Stimulated activated CD8-positive, alpha-beta memory T cell treated with anti-CD3 and anti-CD28 coated beads, Interleukin-4, amount 100 ng/mL, for 48 hours (primary cell): ENCODE measurements at regions not wholly inside any gene's neighbourhood (a gene's known extent, or its start where the extent isn't known, plus 50 kb on each side); places are given as distances from the start of the nearest gene placed in this dataset.

ENCODE experiments used
- DNase-seq: peaks from one replicate; pipeline ENCODE4 v3.0.0-alpha.2; 2020

DNA sequence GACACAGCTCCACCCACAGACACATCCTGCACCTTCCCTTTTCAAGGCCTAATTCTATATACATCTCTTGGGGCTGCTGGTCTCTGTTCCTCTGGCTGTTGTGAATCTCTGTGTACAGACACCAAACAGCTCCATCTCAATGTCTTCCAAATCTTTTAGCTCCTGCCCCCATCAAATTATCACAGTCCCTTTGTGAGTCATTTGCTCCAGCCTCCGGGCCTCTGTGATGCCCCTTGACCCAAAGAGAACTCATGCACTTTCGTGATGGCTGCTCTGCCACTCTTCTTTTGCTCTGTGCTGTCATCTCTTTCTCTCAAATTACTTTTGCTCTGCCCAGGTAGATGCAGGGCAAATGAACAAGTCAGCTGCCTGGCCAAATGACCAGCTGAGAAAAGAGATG is 369.0 kb upstream of the CDIN1 start:
- DNase-seq = no peak

DNA sequence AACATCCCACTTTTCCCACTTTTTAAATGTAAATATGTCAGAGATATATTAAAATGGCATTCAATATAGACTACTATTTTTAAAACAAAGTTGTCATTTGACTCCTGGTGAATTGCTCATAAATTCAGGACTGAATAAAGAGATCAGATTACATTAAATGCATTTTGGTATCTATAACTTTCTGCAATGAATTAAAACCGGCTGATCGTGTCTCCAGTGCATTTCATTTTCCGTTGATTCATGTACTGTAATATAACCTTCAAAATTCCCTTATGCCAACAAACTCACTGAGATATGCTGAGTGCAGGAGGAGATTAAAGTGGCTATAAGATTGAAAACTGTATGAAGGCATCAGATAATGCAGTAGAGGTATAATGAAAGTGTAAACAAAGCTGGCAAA is 361.1 kb upstream of the CDIN1 start:
- DNase-seq = no peak

DNA sequence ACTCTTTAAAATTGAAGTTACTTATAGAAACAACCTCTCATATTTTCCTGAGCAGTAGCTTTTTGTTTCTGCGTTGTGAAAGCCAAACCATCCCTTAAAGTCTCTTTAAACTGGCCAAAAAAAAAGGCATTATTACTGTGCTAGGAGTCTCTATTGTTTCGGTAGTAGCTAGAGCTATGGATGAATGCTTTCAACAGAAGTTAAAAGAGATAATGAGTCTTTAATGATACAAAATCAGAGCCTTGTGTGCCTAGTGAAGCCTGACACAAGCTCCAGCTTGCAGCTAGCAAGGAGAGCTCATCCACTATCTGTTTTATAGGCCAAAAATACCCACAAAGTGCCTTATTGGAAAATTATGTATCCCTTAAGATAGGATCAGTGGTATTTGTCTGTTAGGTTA is 360.4 kb upstream of the CDIN1 start:
- no peak for DNase-seq

DNA sequence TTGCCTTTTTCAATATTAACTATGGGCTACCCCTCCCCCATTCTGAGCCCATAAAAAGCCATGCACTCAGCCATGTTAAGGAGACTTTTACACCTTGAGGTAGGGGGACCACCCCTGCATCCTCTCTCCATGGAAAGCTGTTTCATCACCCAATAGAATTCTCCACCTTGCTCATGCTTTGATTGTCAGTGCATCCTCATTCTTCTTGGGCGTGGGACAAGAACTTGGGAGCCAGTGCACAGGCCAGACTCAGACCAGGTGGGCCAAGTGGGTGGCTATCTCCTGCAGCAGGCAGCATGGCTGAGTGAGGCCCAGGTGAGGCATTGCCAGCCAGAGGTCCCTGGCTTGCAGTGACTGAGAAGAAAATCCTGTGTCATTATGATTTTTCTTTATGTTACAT is 357.4 kb upstream of the CDIN1 start:
- DNase-seq = no peak

DNA sequence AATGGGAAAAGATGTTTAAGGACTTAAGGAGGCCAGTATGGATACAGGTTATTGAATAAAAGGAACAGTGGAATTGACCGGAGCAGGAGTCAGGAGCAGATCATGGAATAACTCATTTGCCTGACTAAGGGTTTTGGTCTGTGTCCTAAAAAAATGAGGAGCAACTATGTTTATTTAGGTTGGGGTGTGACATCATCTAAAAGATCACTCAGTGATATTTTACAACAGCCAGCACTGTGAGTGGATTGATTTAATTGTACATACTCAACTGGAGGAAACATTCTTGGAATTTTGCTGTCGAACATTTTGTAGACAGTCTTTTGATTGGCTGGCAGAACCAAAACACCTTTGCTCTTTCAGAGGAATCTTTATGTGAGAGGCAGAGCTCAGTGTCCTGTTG is 348.6 kb upstream of the CDIN1 start:
- no peak for DNase-seq

DNA sequence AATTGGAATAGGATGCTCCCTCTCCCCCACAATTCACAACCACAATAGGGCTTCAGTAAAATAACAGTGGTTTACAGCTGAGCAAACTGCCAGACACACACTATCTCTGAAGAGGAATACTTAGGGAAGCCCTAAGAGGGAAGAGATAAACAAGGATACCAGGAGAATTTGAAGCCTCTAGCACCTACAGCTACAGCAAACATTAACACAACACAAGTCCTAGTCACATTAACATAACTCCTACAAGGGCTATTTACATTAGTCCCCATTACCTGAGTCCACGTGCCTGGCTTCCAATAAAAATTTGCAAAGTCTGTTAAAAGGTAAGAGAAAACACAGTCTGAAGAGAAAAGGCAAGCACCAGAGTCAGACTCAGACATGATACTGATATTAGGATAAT is 346.9 kb upstream of the CDIN1 start:
- no peak for DNase-seq

DNA sequence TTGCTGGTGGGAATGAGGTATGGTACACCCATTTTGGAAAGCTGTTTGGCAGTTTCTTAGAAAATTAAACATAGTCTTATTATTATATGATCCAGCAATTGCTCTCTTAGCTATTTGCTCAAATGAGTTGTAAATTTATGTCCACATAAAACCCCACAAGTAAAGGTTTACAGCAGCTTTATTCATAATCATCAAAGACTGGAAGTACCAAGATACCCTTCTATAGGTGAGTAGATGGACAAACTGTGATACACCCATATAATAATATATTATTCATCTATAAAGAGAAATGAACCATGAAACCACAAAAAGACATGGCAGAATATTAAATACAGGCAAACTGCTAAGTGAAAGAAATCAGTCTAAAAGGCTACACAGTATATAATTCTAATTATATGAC is 344.7 kb upstream of the CDIN1 start:
- no peak for DNase-seq

DNA sequence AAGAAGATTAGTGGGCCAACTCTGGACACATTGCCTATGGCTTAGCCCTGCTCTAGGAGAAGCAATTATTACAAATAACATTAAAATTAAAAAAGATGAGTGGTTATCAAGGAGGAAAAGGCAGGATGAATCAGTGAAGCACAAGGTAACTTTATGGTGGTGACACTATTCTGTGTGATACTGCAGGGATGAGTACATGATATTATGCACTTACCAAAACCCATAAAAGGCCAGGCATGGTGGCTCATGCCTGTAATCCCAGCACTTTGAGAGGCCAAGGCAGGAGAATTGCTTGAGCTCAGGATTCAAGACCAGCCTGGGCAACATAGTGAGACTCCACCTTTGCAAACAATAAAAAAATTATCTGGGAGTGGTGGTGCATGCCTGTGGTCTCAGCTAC is 344.3 kb upstream of the CDIN1 start:
- no peak for DNase-seq

DNA sequence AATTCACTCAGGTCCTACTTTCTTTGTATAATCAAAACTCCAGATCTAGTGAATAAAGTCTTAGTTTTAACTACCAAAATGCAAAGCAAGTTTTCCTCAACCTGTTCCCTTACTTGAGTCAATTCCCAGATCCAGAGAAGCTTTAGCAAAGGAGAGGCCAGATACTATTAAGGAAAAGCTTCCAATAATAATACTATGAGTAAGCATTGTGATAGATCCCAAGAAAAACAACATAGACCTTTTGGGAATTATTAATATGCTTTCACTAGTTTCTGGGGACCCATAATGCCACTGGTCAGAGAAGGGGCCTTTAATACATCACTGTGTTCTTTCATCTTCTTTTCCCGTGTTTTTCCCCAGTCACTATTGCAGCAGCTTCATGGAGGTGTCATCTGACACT is 339.9 kb upstream of the CDIN1 start:
- no peak for DNase-seq

DNA sequence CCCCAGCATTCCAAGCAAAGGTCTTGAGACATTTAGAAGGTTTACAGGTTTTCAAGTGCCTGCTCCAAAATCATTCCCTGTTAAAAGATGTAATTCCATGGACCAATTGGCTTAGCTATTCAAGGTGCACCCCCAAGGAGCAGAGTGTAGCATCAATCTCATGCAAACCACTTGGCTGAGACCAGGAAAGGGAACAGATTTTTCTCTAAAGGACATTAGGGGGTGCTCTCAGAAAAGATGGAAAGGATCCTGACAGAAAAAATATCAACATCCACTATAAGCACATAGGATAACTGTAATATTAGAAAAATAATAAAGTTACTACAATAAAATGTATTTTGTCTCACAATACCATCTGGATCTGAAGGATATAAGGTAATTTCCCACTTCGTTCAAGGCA is 328.0 kb upstream of the CDIN1 start:
- no peak for DNase-seq

DNA sequence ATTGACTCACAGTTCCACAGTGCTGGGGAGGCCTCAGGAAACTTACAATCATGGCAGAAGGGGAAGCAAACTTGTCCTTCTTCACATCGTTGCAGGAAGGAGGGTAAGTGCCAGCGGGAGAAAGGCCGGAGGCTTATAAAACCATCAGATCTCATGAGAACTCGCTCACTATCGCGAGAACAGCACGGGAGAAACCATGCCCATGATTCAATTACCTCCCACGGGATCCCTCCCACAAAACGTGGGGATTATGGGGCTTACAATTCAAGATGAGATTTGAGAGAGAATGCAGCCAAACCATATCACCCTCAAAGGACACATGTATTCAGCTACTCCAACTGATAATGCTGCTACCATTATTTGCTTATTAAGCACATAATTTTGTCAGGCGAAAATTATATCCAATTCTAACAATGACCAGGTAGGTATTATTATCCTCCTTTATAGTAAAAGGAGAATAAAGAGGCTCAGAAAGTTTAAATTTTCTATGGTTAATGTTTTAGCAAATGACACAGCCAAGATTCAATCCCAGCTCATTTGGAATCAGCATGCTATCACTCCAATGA is 327.2 kb upstream of the CDIN1 start:
- no peak for DNase-seq

DNA sequence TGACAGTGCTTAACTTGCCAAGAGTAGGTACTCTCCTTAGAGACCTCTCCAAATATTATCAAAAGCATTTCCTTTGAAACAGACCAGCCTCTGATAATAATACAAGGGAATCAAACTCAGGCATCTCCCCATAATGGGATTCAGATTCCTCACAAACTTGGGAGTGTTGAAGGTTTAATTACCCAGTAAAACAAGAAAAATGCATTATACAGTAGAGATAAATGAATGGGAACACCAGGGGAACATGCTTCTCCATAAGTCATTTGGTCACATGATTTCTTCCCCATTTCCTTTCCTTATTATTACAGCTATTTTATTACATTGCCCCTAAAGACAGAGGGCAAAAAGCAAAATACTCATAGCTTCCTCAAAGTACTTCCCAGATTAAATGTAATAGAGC is 325.0 kb upstream of the CDIN1 start:
- DNase-seq = no peak

DNA sequence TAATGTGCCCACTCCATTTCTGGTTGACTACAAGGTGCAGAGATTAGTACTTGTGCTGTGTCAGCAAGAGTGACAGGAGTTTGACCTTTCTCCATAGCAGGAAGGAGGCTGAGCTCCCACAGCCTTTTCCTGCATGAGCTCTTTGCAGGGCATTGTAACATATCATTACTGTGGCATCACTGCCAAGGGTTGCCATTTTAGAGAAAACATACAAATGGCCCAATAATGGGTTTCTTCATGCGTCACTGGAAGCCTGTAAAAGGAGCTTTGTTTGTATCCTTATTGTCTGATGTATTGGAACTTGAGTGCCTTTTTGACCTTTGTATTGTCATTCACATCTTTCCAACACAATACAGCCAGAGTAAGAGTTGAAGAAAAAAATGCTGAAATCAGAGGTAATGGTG is 323.0 kb upstream of the CDIN1 start:
- DNase-seq = no peak

DNA sequence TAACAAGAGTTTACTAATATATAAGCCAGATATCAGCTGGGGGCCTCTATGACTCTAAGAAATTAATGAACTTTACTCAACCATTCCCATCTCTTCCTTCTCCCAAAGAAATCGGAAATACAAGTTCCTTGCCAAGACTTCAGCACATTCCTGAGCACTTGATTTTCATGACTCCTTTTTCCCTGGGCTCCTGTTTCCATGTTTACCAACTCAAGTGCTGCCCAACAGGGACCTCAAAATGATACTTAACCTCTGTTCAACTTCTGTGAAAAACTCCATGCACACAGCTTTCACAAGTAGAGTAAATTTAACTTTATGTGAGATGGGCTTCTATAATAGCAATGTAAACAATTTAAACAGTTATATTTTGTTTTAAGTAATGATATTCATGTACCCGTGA is 315.8 kb upstream of the CDIN1 start:
- DNase-seq = no peak

DNA sequence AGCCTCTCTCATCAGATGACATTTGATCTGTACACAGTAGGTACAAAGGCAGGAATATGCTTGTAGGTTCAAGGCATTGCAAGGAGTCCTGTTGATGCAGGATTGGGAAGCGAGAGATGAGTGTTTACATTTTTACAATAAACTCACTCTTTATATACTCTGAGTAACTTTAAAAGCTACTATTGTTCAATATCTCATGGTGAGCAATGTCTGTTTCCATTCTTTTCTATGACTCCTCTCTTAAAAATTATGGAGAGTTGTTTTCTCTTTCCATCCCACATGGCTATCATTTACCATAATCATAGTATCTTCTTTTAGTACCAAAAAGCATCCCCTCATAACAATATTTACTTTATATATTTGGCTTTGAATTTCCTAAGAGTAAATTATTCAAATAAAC is 314.0 kb upstream of the CDIN1 start:
- DNase-seq = no peak

DNA sequence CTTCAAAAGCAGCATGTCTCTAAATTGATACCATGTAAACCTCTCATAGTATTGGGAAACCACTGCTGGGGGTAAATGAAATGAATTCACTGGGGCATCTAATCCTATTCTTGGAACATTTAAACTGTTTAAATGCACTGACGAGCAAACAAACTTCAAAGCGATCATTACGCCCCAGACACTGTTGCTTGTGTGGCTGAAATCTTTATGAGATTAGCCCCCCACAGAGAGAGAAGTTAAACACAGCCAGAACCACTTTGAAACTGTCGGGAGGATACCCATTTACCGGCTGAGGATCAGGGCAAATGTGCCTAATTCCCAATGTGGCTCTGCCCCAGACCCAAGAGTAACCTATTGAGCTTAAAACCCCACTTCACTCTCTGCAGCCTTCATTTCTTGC is 308.4 kb upstream of the CDIN1 start:
- no peak for DNase-seq

DNA sequence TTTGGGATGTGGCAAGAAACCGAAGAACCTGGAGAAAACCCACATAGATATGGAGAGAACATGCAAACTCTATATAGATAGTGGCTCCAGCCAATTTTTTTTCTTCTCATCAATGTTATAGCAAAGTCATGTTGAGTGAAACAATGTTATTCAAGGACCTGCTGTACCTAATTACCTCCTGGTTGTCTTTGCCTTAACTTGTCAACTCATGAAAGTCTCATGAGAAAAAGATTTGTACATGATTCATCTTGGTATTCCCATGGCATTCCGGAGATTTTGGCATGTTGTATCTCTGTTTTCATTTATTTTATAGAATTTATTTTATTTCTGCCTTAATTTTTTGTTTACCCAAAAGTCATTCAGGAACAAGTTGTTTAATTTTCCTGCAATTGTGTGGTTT is 303.8 kb upstream of the CDIN1 start:
- DNase-seq = no peak

DNA sequence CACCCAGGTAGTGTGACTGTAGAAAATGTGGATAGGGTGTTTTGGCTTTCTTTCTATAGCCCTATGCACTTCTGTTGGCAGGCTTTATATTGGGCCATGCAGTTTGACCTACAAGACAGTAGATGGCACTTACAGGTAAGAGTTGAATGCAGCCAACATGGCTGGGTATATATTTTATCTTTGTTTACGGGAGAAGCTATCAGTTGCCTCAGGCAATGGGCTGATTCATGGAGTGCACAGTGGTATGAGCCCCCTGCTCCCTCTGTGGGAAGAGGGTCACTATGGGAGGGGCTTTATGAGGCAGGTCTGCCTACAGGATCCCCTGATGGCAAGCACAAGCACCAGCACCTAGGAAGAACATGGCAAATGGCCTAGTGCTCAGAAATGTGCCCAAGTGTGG is 301.2 kb upstream of the CDIN1 start:
- DNase-seq = no peak

DNA sequence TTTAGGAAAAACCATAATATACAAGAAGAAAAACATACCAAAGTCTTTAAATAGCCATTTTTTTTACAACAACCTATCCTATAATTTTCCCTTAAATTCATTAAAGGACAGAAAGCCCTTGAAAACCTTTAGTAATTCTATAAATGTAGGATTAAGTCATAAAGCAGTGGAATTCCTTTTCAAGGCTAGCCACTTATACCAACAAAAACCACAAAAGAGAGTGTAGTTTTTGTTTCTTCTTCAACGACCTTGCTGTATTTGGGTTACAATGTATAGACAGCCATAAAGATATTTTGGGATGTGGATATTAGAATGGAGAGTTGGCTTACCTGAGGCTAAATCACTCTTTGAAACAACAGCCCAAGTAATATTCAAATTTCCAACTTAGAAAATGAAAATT is 296.6 kb upstream of the CDIN1 start:
- DNase-seq = no peak

DNA sequence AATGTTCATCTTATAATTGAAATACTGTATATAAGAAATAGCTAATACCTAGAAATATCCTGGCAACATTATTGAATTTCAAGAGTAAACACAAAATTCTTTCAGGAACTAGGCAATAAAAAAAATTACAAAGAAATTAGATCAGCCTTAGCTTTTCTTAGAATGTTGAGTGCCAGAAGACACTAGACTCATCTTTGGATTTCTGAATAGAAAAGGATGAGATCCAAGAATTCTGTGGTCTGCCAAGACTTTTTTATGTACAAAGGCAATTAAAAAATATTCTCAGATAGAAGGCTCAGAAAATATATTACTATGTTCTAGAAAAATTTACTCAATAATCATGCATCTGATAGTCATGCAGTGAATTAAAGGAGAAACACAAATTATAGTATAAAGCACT is 294.5 kb upstream of the CDIN1 start:
- no peak for DNase-seq

DNA sequence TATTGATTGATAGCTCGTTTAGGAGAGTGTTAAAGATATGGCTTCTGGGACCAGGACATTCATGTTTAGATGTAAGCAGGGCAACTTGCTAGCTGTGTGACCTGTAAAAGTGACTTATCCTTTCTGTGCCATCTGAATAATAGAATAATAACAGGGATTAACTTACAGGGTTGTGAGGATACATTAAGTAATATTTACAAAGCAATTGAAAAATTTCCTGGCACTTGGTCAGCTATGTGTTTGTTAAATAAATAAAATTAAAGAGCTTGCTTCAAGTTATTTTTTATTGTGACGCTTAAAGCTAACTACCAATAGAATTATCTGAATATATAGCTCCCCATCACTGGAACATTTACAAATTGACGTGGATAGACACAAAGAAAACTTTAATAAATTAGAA is 287.9 kb upstream of the CDIN1 start:
- DNase-seq = no peak

DNA sequence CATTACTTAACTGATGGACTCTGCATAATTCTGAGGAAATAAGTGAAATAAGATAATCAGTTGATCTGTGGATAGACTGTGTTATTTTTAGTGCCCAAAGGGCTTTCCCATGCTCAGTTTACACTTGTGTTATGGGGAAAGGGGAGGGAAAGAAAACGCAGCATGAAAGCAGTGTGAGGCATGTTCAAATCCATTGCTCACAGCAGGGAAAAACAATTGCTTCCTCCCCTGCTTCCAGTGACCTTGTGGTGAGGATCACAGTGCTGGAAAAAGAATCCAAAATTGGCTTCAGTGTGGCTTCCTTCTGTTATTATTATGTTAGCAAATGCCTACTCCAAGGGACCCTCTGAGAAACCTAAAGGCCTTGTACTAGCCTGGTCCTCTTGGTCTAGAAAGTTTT is 285.1 kb upstream of the CDIN1 start:
- DNase-seq = no peak

DNA sequence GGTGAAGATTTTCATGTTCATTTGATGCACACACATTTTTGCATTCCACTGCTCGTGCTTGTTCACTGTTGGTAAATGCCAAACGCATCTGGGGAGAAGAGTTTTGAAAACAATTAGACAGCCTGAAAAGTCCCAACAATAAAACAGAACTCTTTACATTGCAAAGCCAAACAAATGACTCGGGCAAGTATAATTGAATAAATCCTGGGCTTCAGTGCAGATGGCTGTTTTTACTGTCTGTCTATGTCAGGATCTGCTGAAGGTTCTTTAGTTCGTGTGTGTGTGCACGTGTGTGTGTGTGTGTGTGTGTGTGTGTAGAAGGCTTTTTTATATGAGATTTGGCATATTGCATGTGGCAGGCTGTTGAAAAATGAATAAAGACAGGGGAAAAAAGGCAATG is 277.5 kb upstream of the CDIN1 start:
- DNase-seq = no peak

DNA sequence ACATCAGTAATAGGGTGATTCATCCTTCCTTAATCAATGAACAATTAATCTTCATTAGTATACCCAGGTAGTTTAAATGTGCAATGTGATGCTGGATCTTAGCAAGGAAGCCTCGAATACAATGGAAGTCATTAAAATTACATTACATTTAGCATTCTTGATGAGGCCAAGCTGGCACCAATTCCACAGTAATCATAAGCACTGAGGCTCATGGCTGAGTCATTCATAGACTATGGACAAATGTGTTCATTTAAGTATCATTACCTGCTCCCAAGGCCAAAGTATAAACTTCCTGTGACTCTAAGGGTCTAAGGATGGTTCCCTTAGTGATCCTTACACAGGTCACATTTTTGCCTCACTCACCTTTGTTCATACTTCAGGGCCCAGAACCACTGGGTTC is 266.4 kb upstream of the CDIN1 start:
- no peak for DNase-seq

DNA sequence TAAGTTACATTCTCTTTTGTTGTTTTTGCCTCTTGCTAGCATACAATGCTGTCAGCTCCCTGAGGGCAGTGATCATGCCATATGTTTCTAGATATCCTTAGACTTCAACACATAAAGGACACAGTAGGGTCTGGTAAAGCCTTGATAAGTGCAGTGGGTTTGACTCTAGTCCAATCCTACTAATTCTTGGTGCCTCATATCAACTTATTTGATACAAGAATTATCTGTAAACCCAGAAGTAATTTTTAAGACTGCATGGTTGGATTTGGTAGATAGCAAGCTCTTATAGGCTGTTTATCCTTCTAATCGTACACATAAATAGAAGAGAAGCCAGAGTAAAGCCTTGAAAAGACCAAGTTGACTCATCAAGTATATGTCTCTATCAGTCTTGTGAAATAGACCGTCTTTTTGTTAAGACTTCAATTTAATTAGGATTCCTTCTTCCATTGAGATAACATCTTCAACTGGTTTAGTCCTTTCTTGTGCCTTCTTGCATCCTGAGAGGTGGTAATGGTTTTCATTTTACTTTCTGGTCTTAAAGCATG is 265.6 kb upstream of the CDIN1 start:
- DNase-seq = no peak

DNA sequence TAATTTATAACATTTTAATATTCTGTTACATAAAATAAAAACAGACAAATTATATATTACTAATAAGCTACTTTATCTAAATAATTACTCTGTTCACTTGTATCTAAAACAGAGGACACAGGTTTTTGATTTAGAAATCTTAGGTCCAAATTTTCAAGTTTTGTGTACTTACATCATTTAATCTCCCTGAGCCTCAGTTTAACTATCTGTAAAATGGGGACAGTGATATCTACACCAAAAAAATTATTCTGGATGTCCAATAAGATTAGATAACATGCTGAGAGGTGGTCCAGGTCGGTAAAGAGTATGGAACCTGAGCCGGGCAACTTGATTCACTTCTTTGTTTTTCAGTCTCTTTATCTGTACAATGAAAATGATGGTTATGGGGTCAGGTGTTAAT is 263.8 kb upstream of the CDIN1 start:
- DNase-seq = no peak
